Parathyroid adenoma (tissue), 2 donors: ENCODE measurements at regions not wholly inside any gene's neighbourhood (a gene's known extent, or its start where the extent isn't known, plus 50 kb on each side); places are given as distances from the start of the nearest gene placed in this dataset.
"Not testable (repeated sequence)": the region's sequence is repeated elsewhere in the genome, so short reads cannot be mapped to it uniquely, and the experiment has no call there.

Experiments used
- H2AFZ ChIP-seq: fragments of 300-600 bp; sonication (generic); one replicate; pipeline ENCODE4 v1.7.0; 2017; ENCODE audit warnings: antibody characterized with exemption, mild to moderate bottlenecking
- H3K27ac ChIP-seq: fragments of 300-600 bp; sonication (generic); one replicate; pipeline ENCODE4 v1.7.0; 2017
- H3K27me3 ChIP-seq: fragments of 300-600 bp; sonication (generic); one replicate; pipeline ENCODE4 v1.7.0; 2017; ENCODE audit warnings: low read length; ENCODE audit not compliant: control insufficient read depth, insufficient read depth
- H3K36me3 ChIP-seq: fragments of 300-600 bp; sonication (generic); one replicate; pipeline ENCODE4 v1.7.0; 2017; ENCODE audit warnings: low read length; ENCODE audit not compliant: control insufficient read depth, insufficient read depth
- H3K4me1 ChIP-seq: fragments of 300-600 bp; sonication (generic); one replicate; pipeline ENCODE4 v1.7.0; 2017; ENCODE audit warnings: control low read depth
- H3K4me2 ChIP-seq: fragments of 300-600 bp; sonication (generic); one replicate; pipeline ENCODE4 v1.7.0; 2017; ENCODE audit warnings: low read length
- H3K4me3 ChIP-seq: fragments of 300-600 bp; sonication (generic); one replicate; pipeline ENCODE4 v1.7.0; 2017; ENCODE audit warnings: low read depth, low read length
- H3K79me2 ChIP-seq: fragments of 300-600 bp; sonication (generic); one replicate; pipeline ENCODE4 v1.7.0; 2017; ENCODE audit warnings: control low read depth
- H3K9ac ChIP-seq: fragments of 300-600 bp; sonication (generic); one replicate; pipeline ENCODE4 v1.7.0; 2017; ENCODE audit warnings: mild to moderate bottlenecking
- H3K9me3 ChIP-seq: fragments of 300-600 bp; sonication (generic); one replicate; pipeline ENCODE4 v1.7.0; 2017; ENCODE audit warnings: low read length; ENCODE audit not compliant: control insufficient read depth
- CTCF ChIP-seq: fragments of 300-600 bp; sonication (generic); IDR thresholded peaks from one replicate; pipeline ENCODE4 v1.7.0; 2017; ENCODE audit warnings: antibody characterized with exemption, mild to moderate bottlenecking
- donor health status: primary hyperparathyroidism.

GRCh38 chr6:144439016-144439415 lies 153.9 kb downstream of the UTRN start:
- H3K9ac ChIP-seq: no peak overlapping the region
- no peak overlapping the region for H3K4me3 ChIP-seq
- H3K36me3 ChIP-seq: no peaks in the 10 kb centered on the region
- H3K27me3 ChIP-seq: no peaks in the 10 kb centered on the region
- no peak overlapping the region for H3K4me2 ChIP-seq
- no peaks in the 10 kb centered on the region for H3K79me2 ChIP-seq
- TF ChIP-seq CTCF: no peak
- H3K9me3 ChIP-seq: no peaks in the 10 kb centered on the region
- peaks cover 15% of the 10 kb centered on the region for H3K4me1 ChIP-seq
- no peak overlapping the region for H3K27ac ChIP-seq
- H2AFZ ChIP-seq: no peak overlapping the region

GRCh38 chr6:144441801-144442200 lies 156.7 kb downstream of the UTRN start:
- not testable (repeated sequence) for H2AFZ ChIP-seq, H3K27me3 ChIP-seq, H3K4me2 ChIP-seq, H3K4me3 ChIP-seq, H3K79me2 ChIP-seq, H3K9me3 ChIP-seq, H3K4me1 ChIP-seq, H3K36me3 ChIP-seq, H3K27ac ChIP-seq, H3K9ac ChIP-seq

GRCh38 chr6:144443157-144443556 lies 158.0 kb downstream of the UTRN start:
- Histone ChIP-seq H3K4me2 (no peak overlapping the region), H3K27me3 (no peaks in the 10 kb centered on the region), H3K79me2 (no peaks in the 10 kb centered on the region), H3K27ac (no peak overlapping the region), H3K36me3 (no peaks in the 10 kb centered on the region), H3K9me3 (no peaks in the 10 kb centered on the region), H3K4me1 (no peaks in the 10 kb centered on the region), H3K9ac (no peak overlapping the region), H3K4me3 (no peak overlapping the region), H2AFZ (no peak overlapping the region)
- no peak for TF ChIP-seq CTCF

GRCh38 chr6:144447472-144447871 lies 162.3 kb downstream of the UTRN start:
- Histone ChIP-seq H3K9ac (no peak overlapping the region), H3K27me3 (no peaks in the 10 kb centered on the region), H3K27ac (no peak overlapping the region), H3K4me3 (no peak overlapping the region), H3K4me1 (peaks cover 2% of the 10 kb centered on the region), H3K9me3 (no peaks in the 10 kb centered on the region), H3K36me3 (no peaks in the 10 kb centered on the region), H2AFZ (no peak overlapping the region), H3K79me2 (no peaks in the 10 kb centered on the region), H3K4me2 (no peak overlapping the region)
- no peak for TF ChIP-seq CTCF

GRCh38 chr6:144449218-144449617 lies 164.1 kb downstream of the UTRN start:
- Histone ChIP-seq H3K4me3 (no peak overlapping the region), H3K36me3 (no peaks in the 10 kb centered on the region), H3K27me3 (no peaks in the 10 kb centered on the region), H2AFZ (no peak overlapping the region), H3K4me2 (no peak overlapping the region), H3K9ac (no peak overlapping the region), H3K27ac (no peak overlapping the region), H3K79me2 (no peaks in the 10 kb centered on the region), H3K4me1 (peaks cover 2% of the 10 kb centered on the region), H3K9me3 (no peaks in the 10 kb centered on the region)
- no peak for TF ChIP-seq CTCF
